H1 (cell line): ENCODE measurements at regions not wholly inside any gene's neighbourhood (a gene's known extent, or its start where the extent isn't known, plus 50 kb on each side); places are given as distances from the start of the nearest gene placed in this dataset.
"Not testable (repeated sequence)": the region's sequence is repeated elsewhere in the genome, so short reads cannot be mapped to it uniquely, and the experiment has no call there.

Experiments used
- CTCF ChIA-PET: fragments of 300-600 bp; sonication (Branson Sonifier 250); formaldehyde crosslinking; loops from one replicate; lab custom pipeline; 2021; ENCODE audit not compliant: partially characterized antibody; lab: Charles Lee
- POLR2A ChIA-PET: fragments of 300-600 bp; sonication (Branson Sonifier 250); formaldehyde crosslinking; loops from one replicate; lab custom pipeline; 2021; ENCODE audit warnings: inconsistent platforms; ENCODE audit not compliant: partially characterized antibody; lab: Charles Lee
- DNase-seq, 2 experiments: peaks; one replicate each; pipeline versions ENCODE4 v3.0.0 to v3.0.0-alpha.2; 2010 to 2022; ENCODE audit warnings: low spot score in 2 of 2, low read depth in 1 of 2, mixed read lengths in 1 of 2
- FAIRE-seq: peaks from 2 replicates; lab custom pipeline; 2011; peaks lifted over from hg19 to GRCh38; lab: Jason Lieb, UNC
- H2AFZ ChIP-seq: 2 replicates; pipeline ENCODE4 v1.8.1; 2012; ENCODE audit warnings: low read length, inconsistent platforms
- H2AK5ac ChIP-seq: 2 replicates; pipeline ENCODE4 v1.6.1; 2013; ENCODE audit warnings: low read depth, low read length
- H2BK120ac ChIP-seq: replicated peaks from 2 replicates; pipeline ENCODE3; 2013; ENCODE audit warnings: low read depth, low read length, inconsistent platforms
- H2BK12ac ChIP-seq: 2 replicates; pipeline ENCODE4 v1.6.1; 2013; ENCODE audit warnings: low read depth, low read length
- H2BK15ac ChIP-seq: 2 replicates; pipeline ENCODE4 v1.6.1; 2013; ENCODE audit warnings: low read length
- H2BK20ac ChIP-seq: 2 replicates; pipeline ENCODE4 v1.6.1; 2013; ENCODE audit warnings: low read length
- H2BK5ac ChIP-seq: 2 replicates; pipeline ENCODE4 v1.6.1; 2013; ENCODE audit warnings: low read depth, low read length
- H3K14ac ChIP-seq: 2 replicates; pipeline ENCODE4 v1.6.1; 2013; ENCODE audit warnings: inconsistent platforms; ENCODE audit not compliant: insufficient read length
- H3K18ac ChIP-seq: 2 replicates; pipeline ENCODE4 v1.6.1; 2013; ENCODE audit warnings: low read length; ENCODE audit errors: extremely low read depth
- H3K23ac ChIP-seq: 2 replicates; pipeline ENCODE4 v1.6.1; 2013; ENCODE audit warnings: inconsistent platforms; ENCODE audit not compliant: insufficient read length
- H3K23me2 ChIP-seq: 2 replicates; pipeline ENCODE4 v1.6.1; 2013; ENCODE audit warnings: low read depth, low read length
- H3K27ac ChIP-seq: 2 replicates; pipeline ENCODE4 v1.6.1; 2011; ENCODE audit warnings: low read depth, low read length, inconsistent platforms
- H3K27me3 ChIP-seq, 4 experiments: replicated peaks in 1 of 4; 1 replicate in 1 of 4; 2 replicates in 3 of 4; pipeline versions ENCODE4 v1.6.1 to v1.8.1; 2011 to 2013; ENCODE audit warnings: low read length in 3 of 4, mild to moderate bottlenecking in 3 of 4, inconsistent platforms in 2 of 4, mixed read lengths in 2 of 4, moderate library complexity in 1 of 4; ENCODE audit not compliant: control insufficient read depth in 3 of 4, insufficient read depth in 3 of 4; ENCODE audit errors: extremely low read depth in 1 of 4
- H3K36me3 ChIP-seq, 4 experiments: 2 replicates each; pipeline versions ENCODE4 v1.6.1 to v1.8.1; 2011 to 2013; ENCODE audit warnings: mild to moderate bottlenecking in 4 of 4, low read length in 3 of 4, moderate library complexity in 2 of 4, control low read depth in 1 of 4, inconsistent platforms in 1 of 4; ENCODE audit not compliant: insufficient read depth in 4 of 4, control insufficient read depth in 2 of 4
- H3K4ac ChIP-seq: replicated peaks from 2 replicates; pipeline ENCODE3; 2013; ENCODE audit warnings: low read length, low read depth, mixed read lengths, inconsistent platforms; ENCODE audit not compliant: insufficient read length
- H3K4me1 ChIP-seq, 4 experiments: replicated peaks in 1 of 4; 1 replicate in 1 of 4; 2 replicates in 3 of 4; pipeline versions ENCODE4 v1.6.1 to v1.8.1; 2011 to 2013; ENCODE audit warnings: low read length in 3 of 4, inconsistent platforms in 2 of 4, mixed read lengths in 1 of 4; ENCODE audit not compliant: insufficient read depth in 4 of 4, control insufficient read depth in 3 of 4
- H3K4me2 ChIP-seq, 2 experiments: 2 replicates each; pipeline versions ENCODE4 v1.6.1 to v1.8.1; 2011 to 2013; ENCODE audit warnings: low read depth in 2 of 2, low read length in 2 of 2, control low read depth in 1 of 2, inconsistent platforms in 1 of 2, mild to moderate bottlenecking in 1 of 2; ENCODE audit not compliant: insufficient read depth in 1 of 2
- H3K4me3 ChIP-seq, 4 experiments: fragments of 200-600, 300-600 bp in 1 of 4; sonication (generic), shearing (Covaris generic), sonication (Bioruptor Twin) in 1 of 4; 2 replicates each; pipeline versions ENCODE4 v1.5.1 to v1.8.1; 2011 to 2016; ENCODE audit warnings: low read length in 4 of 4, low read depth in 3 of 4, control low read depth in 2 of 4, inconsistent platforms in 2 of 4, mild to moderate bottlenecking in 2 of 4, mixed read lengths in 1 of 4, moderate library complexity in 1 of 4; ENCODE audit not compliant: insufficient read depth in 2 of 4; ENCODE audit errors: extremely low read depth in 1 of 4
- H3K56ac ChIP-seq: replicated peaks from 2 replicates; pipeline ENCODE3; 2013; ENCODE audit warnings: low read depth, mild to moderate bottlenecking, mixed read lengths, low read length, inconsistent platforms; ENCODE audit not compliant: insufficient read length
- H3K79me1 ChIP-seq: 2 replicates; pipeline ENCODE4 v1.6.1; 2013; ENCODE audit warnings: low read depth, low read length, control low read depth
- H3K79me2 ChIP-seq, 2 experiments: 2 replicates each; pipeline versions ENCODE4 v1.6.1 to v1.8.1; 2012 to 2013; ENCODE audit warnings: low read length in 2 of 2, mild to moderate bottlenecking in 2 of 2, inconsistent platforms in 1 of 2; ENCODE audit not compliant: insufficient read depth in 2 of 2, control insufficient read depth in 1 of 2
- H3K9ac ChIP-seq, 4 experiments: replicated peaks in 1 of 4; 1 replicate in 1 of 4; 2 replicates in 3 of 4; pipeline versions ENCODE4 v1.6.1 to v1.8.1; 2011 to 2013; ENCODE audit warnings: low read depth in 3 of 4, low read length in 3 of 4, control low read depth in 2 of 4, mild to moderate bottlenecking in 2 of 4, moderate library complexity in 2 of 4, inconsistent platforms in 1 of 4; ENCODE audit errors: extremely low read depth in 1 of 4
- H3K9me3 ChIP-seq, 2 experiments: 2 replicates each; pipeline versions ENCODE4 v1.6.1 to v1.8.1; 2012 to 2013; ENCODE audit warnings: mild to moderate bottlenecking in 2 of 2, moderate library complexity in 2 of 2, control low read depth in 1 of 2, inconsistent platforms in 1 of 2, low read depth in 1 of 2, low read length in 1 of 2, mixed read lengths in 1 of 2; ENCODE audit not compliant: insufficient read depth in 2 of 2
- H4K20me1 ChIP-seq, 2 experiments: replicated peaks in 1 of 2; 2 replicates each; pipeline versions ENCODE3 to v1.8.1; 2011 to 2013; ENCODE audit warnings: inconsistent platforms in 2 of 2, low read length in 2 of 2, mild to moderate bottlenecking in 1 of 2; ENCODE audit not compliant: insufficient read depth in 2 of 2, control insufficient read depth in 1 of 2
- H4K5ac ChIP-seq: 2 replicates; pipeline ENCODE4 v1.6.1; 2013; ENCODE audit warnings: low read length, low read depth, mixed read lengths, inconsistent platforms; ENCODE audit not compliant: insufficient read length
- H4K8ac ChIP-seq: 2 replicates; pipeline ENCODE4 v1.8.0; 2013; ENCODE audit warnings: mild to moderate bottlenecking, moderate library complexity, low read length, inconsistent platforms; ENCODE audit not compliant: insufficient read depth; ENCODE audit errors: extremely low read depth
- H4K91ac ChIP-seq: replicated peaks from 2 replicates; pipeline ENCODE3; 2013; ENCODE audit warnings: low read length, mixed read lengths, inconsistent platforms; ENCODE audit not compliant: insufficient read length
- WGBS, 2 experiments: shearing (Covaris generic) in 1 of 2; methylation state at CpG; one replicate each; pipeline versions ENCODE4 v1.1.6 to v1.1.7; 2013 to 2015; ENCODE audit warnings: low lambda C conversion rate in 2 of 2, mixed read lengths in 2 of 2, inconsistent platforms in 1 of 2, low coverage in 1 of 2, missing lambda C conversion rate in 1 of 2; ENCODE audit not compliant: insufficient replicate concordance in 2 of 2, insufficient coverage in 1 of 2, insufficient read length in 1 of 2; ENCODE audit errors: extremely low coverage in 1 of 2, missing lambda C conversion rate in 1 of 2; 5-methylcytosine and 5-hydroxymethylcytosine counted together

GRCh38 chr16:18259496-18260176 lies 76.9 kb downstream of the NPIPA8 start:
- H2AK5ac ChIP-seq, H3K79me2 ChIP-seq, H3K4me1 ChIP-seq, H3K9ac ChIP-seq, FAIRE-seq, H2BK15ac ChIP-seq, H2BK12ac ChIP-seq, H3K23me2 ChIP-seq, H4K5ac ChIP-seq, H4K20me1 ChIP-seq, H3K9me3 ChIP-seq, CTCF ChIA-PET, H4K8ac ChIP-seq, H3K27me3 ChIP-seq, H3K27ac ChIP-seq, H3K4me3 ChIP-seq, H2BK5ac ChIP-seq, H3K56ac ChIP-seq, H3K4ac ChIP-seq, H2BK120ac ChIP-seq, H4K91ac ChIP-seq, H3K4me2 ChIP-seq, H3K36me3 ChIP-seq, H3K14ac ChIP-seq, H2AFZ ChIP-seq, H2BK20ac ChIP-seq, POLR2A ChIA-PET, DNase-seq, H3K23ac ChIP-seq, H3K79me1 ChIP-seq, H3K18ac ChIP-seq: not testable (repeated sequence)
- no CpG with 5 or more reads among the region's 10 CpGs for WGBS, 2 experiments

DNA sequence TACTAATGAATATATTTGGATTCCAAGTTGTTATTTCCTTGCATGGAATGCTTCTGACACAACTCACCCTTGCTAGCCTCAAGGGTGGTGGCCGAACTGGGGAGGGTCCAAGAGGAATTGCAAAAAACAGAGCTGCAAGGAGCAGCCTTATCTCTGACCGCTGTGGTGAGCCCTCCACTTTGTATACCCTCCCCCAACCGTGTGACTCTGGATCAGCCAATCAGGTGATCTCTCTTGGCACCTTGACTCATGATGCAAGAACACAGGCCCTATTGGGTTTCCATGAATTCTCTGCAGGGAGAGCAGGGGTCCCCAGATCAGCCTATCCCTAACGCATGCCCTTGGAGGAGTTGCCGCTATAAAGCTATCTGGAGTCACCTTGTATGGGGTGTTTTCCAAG lies 83.6 kb downstream of the NPIPA8 start:
- H3K4me1 ChIP-seq, FAIRE-seq, H2BK5ac ChIP-seq: not testable (repeated sequence)

More for the DNA sequence above, 83.6 kb downstream of the NPIPA8 start:
- H2AFZ ChIP-seq, H3K4me2 ChIP-seq, DNase-seq, H2BK120ac ChIP-seq, H3K18ac ChIP-seq, H4K5ac ChIP-seq, H3K27me3 ChIP-seq, H2BK15ac ChIP-seq, H3K9me3 ChIP-seq, H3K4ac ChIP-seq, H3K36me3 ChIP-seq, H3K79me2 ChIP-seq, H3K23ac ChIP-seq, H3K23me2 ChIP-seq, H3K9ac ChIP-seq, CTCF ChIA-PET, H3K27ac ChIP-seq, H3K56ac ChIP-seq, POLR2A ChIA-PET, H4K91ac ChIP-seq, H2BK12ac ChIP-seq, H4K8ac ChIP-seq, H3K4me3 ChIP-seq, H3K14ac ChIP-seq, H2BK20ac ChIP-seq, H4K20me1 ChIP-seq, H2AK5ac ChIP-seq, H3K79me1 ChIP-seq: not testable (repeated sequence)
- WGBS, 2 experiments = no CpG with 5 or more reads among the region's 5 CpGs
